ENCODE measurements at regions not wholly inside any gene's neighbourhood (a gene's known extent, or its start where the extent isn't known, plus 50 kb on each side); places are given as distances from the start of the nearest gene placed in this dataset.

GRCh38 chr4:31009926-31010325, 289.8 kb downstream of the PCDH7 start:
- no peaks in the 10 kb centered on the region for H3K36me3 ChIP-seq (replicated peaks in 1 of 2; ENCODE audit: control insufficient read depth in 1 of 2, insufficient read depth in 2 of 2, low read length in 2 of 2)
- no peaks in the 10 kb centered on the region for H3K27me3 ChIP-seq (ENCODE audit: control insufficient read depth in 2 of 2, insufficient read depth in 2 of 2, low read length in 2 of 2)
- DNase-seq: no peak
- H3K27ac ChIP-seq (ENCODE audit: low read depth in 1 of 2, low read length in 2 of 2): no peak overlapping the region
- Mint-ChIP-seq H3K4me3 (no peak overlapping the region), H3K27me3 (ENCODE audit: low read depth in 3 of 3) (no peaks in the 10 kb centered on the region), H3K9me3 (peaks cover 0 to 3% (median 0%) of the 10 kb centered on the region in 7 donors), H3K4me1 (no peaks in the 10 kb centered on the region), H3K36me3 (no peaks in the 10 kb centered on the region), H3K27ac (no peak overlapping the region)
- no peak overlapping the region for H3K4me3 ChIP-seq (replicated peaks in 1 of 3; ENCODE audit: low read depth in 2 of 3, low read length in 3 of 3)
- no peaks in the 10 kb centered on the region for H3K4me1 ChIP-seq (ENCODE audit: control insufficient read depth in 1 of 2, insufficient read depth in 2 of 2, low read length in 2 of 2)
- H3K9me3 ChIP-seq (replicated peaks in 1 of 2; ENCODE audit: control insufficient read depth in 1 of 2, insufficient read depth in 1 of 2, low read length in 2 of 2): no peaks in the 10 kb centered on the region
- TF ChIP-seq CTCF (IDR thresholded peaks at IDR 0.05): no peak
- H3K4me2 ChIP-seq (replicated peaks; ENCODE audit: extremely low read depth, low read length, poor library complexity, severe bottlenecking): no peak overlapping the region
- no peak overlapping the region for H3K9ac ChIP-seq (ENCODE audit: insufficient read depth, low read length, poor library complexity, severe bottlenecking)
- H3K79me2 ChIP-seq (ENCODE audit: insufficient read depth, low read length): no peaks in the 10 kb centered on the region
- no peaks in the 10 kb centered on the region for H4K20me1 ChIP-seq (ENCODE audit: insufficient read depth, low read length)
- H2AFZ ChIP-seq (ENCODE audit: insufficient read depth, low read depth, low read length, poor library complexity, severe bottlenecking): no peak overlapping the region
- intact Hi-C loops (cut with micrococcal nuclease): no loop called here

- H3K9me3 ChIP-seq (replicated peaks in 1 of 2; ENCODE audit: control insufficient read depth in 1 of 2, insufficient read depth in 1 of 2, low read length in 2 of 2): no peaks in the 10 kb centered on the region
- H2AFZ ChIP-seq (ENCODE audit: insufficient read depth, low read depth, low read length, poor library complexity, severe bottlenecking): no peak overlapping the region
- H3K4me3 ChIP-seq (replicated peaks in 1 of 3; ENCODE audit: low read depth in 2 of 3, low read length in 3 of 3): no peak overlapping the region
- no peak overlapping the region for H3K9ac ChIP-seq (ENCODE audit: insufficient read depth, low read length, poor library complexity, severe bottlenecking)
- intact Hi-C loops (cut with micrococcal nuclease): no loop called here
- Mint-ChIP-seq H3K4me1 (no peaks in the 10 kb centered on the region), H3K36me3 (no peaks in the 10 kb centered on the region), H3K4me3 (no peak overlapping the region), H3K27ac (no peak overlapping the region), H3K9me3 (peaks cover 0 to 2% (median 0%) of the 10 kb centered on the region in 7 donors), H3K27me3 (ENCODE audit: low read depth in 3 of 3) (no peaks in the 10 kb centered on the region)
- H3K79me2 ChIP-seq (ENCODE audit: insufficient read depth, low read length): no peaks in the 10 kb centered on the region
- H3K36me3 ChIP-seq (replicated peaks in 1 of 2; ENCODE audit: control insufficient read depth in 1 of 2, insufficient read depth in 2 of 2, low read length in 2 of 2): no peaks in the 10 kb centered on the region
- H4K20me1 ChIP-seq (ENCODE audit: insufficient read depth, low read length): no peaks in the 10 kb centered on the region
- no peak for TF ChIP-seq CTCF (IDR thresholded peaks at IDR 0.05)
- no peak overlapping the region for H3K4me2 ChIP-seq (replicated peaks; ENCODE audit: extremely low read depth, low read length, poor library complexity, severe bottlenecking)
- H3K27ac ChIP-seq (ENCODE audit: low read depth in 1 of 2, low read length in 2 of 2): no peak overlapping the region
- no peaks in the 10 kb centered on the region for H3K27me3 ChIP-seq (ENCODE audit: control insufficient read depth in 2 of 2, insufficient read depth in 2 of 2, low read length in 2 of 2)
- DNase-seq: no peak
- no peaks in the 10 kb centered on the region for H3K4me1 ChIP-seq (ENCODE audit: control insufficient read depth in 1 of 2, insufficient read depth in 2 of 2, low read length in 2 of 2)
- WGBS (ENCODE audit: insufficient coverage): no CpG with 5 or more reads among the region's 3 CpGs
These were observed 295.0 kb downstream of the PCDH7 start for GRCh38 chr4:31015123-31015522.
